H1 (cell line): ENCODE measurements at regions not wholly inside any gene's neighbourhood (a gene's known extent, or its start where the extent isn't known, plus 50 kb on each side); places are given as distances from the start of the nearest gene placed in this dataset.

Experiments
- CTCF ChIA-PET: fragments of 300-600 bp; sonication (Branson Sonifier 250); formaldehyde crosslinking; loops from one replicate; lab custom pipeline; 2021; ENCODE audit not compliant: partially characterized antibody; lab: Charles Lee
- POLR2A ChIA-PET: fragments of 300-600 bp; sonication (Branson Sonifier 250); formaldehyde crosslinking; loops from one replicate; lab custom pipeline; 2021; ENCODE audit warnings: inconsistent platforms; ENCODE audit not compliant: partially characterized antibody; lab: Charles Lee
- DNase-seq, 2 experiments: peaks; one replicate each; pipeline versions ENCODE4 v3.0.0 to v3.0.0-alpha.2; 2010 to 2022; ENCODE audit warnings: low spot score in 2 of 2, low read depth in 1 of 2, mixed read lengths in 1 of 2
- FAIRE-seq: peaks from 2 replicates; lab custom pipeline; 2011; peaks lifted over from hg19 to GRCh38; lab: Jason Lieb, UNC
- H2AFZ ChIP-seq: 2 replicates; pipeline ENCODE4 v1.8.1; 2012; ENCODE audit warnings: low read length, inconsistent platforms
- H2AK5ac ChIP-seq: 2 replicates; pipeline ENCODE4 v1.6.1; 2013; ENCODE audit warnings: low read depth, low read length
- H2BK120ac ChIP-seq: replicated peaks from 2 replicates; pipeline ENCODE3; 2013; ENCODE audit warnings: low read depth, low read length, inconsistent platforms
- H2BK12ac ChIP-seq: 2 replicates; pipeline ENCODE4 v1.6.1; 2013; ENCODE audit warnings: low read depth, low read length
- H2BK15ac ChIP-seq: 2 replicates; pipeline ENCODE4 v1.6.1; 2013; ENCODE audit warnings: low read length
- H2BK20ac ChIP-seq: 2 replicates; pipeline ENCODE4 v1.6.1; 2013; ENCODE audit warnings: low read length
- H2BK5ac ChIP-seq: 2 replicates; pipeline ENCODE4 v1.6.1; 2013; ENCODE audit warnings: low read depth, low read length
- H3K14ac ChIP-seq: 2 replicates; pipeline ENCODE4 v1.6.1; 2013; ENCODE audit warnings: inconsistent platforms; ENCODE audit not compliant: insufficient read length
- H3K18ac ChIP-seq: 2 replicates; pipeline ENCODE4 v1.6.1; 2013; ENCODE audit warnings: low read length; ENCODE audit errors: extremely low read depth
- H3K23ac ChIP-seq: 2 replicates; pipeline ENCODE4 v1.6.1; 2013; ENCODE audit warnings: inconsistent platforms; ENCODE audit not compliant: insufficient read length
- H3K23me2 ChIP-seq: 2 replicates; pipeline ENCODE4 v1.6.1; 2013; ENCODE audit warnings: low read depth, low read length
- H3K27ac ChIP-seq: 2 replicates; pipeline ENCODE4 v1.6.1; 2011; ENCODE audit warnings: low read depth, low read length, inconsistent platforms
- H3K27me3 ChIP-seq, 4 experiments: replicated peaks in 1 of 4; 1 replicate in 1 of 4; 2 replicates in 3 of 4; pipeline versions ENCODE4 v1.6.1 to v1.8.1; 2011 to 2013; ENCODE audit warnings: low read length in 3 of 4, mild to moderate bottlenecking in 3 of 4, inconsistent platforms in 2 of 4, mixed read lengths in 2 of 4, moderate library complexity in 1 of 4; ENCODE audit not compliant: control insufficient read depth in 3 of 4, insufficient read depth in 3 of 4; ENCODE audit errors: extremely low read depth in 1 of 4
- H3K36me3 ChIP-seq, 4 experiments: 2 replicates each; pipeline versions ENCODE4 v1.6.1 to v1.8.1; 2011 to 2013; ENCODE audit warnings: mild to moderate bottlenecking in 4 of 4, low read length in 3 of 4, moderate library complexity in 2 of 4, control low read depth in 1 of 4, inconsistent platforms in 1 of 4; ENCODE audit not compliant: insufficient read depth in 4 of 4, control insufficient read depth in 2 of 4
- H3K4ac ChIP-seq: replicated peaks from 2 replicates; pipeline ENCODE3; 2013; ENCODE audit warnings: low read length, low read depth, mixed read lengths, inconsistent platforms; ENCODE audit not compliant: insufficient read length
- H3K4me1 ChIP-seq, 4 experiments: replicated peaks in 1 of 4; 1 replicate in 1 of 4; 2 replicates in 3 of 4; pipeline versions ENCODE4 v1.6.1 to v1.8.1; 2011 to 2013; ENCODE audit warnings: low read length in 3 of 4, inconsistent platforms in 2 of 4, mixed read lengths in 1 of 4; ENCODE audit not compliant: insufficient read depth in 4 of 4, control insufficient read depth in 3 of 4
- H3K4me2 ChIP-seq, 2 experiments: 2 replicates each; pipeline versions ENCODE4 v1.6.1 to v1.8.1; 2011 to 2013; ENCODE audit warnings: low read depth in 2 of 2, low read length in 2 of 2, control low read depth in 1 of 2, inconsistent platforms in 1 of 2, mild to moderate bottlenecking in 1 of 2; ENCODE audit not compliant: insufficient read depth in 1 of 2
- H3K4me3 ChIP-seq, 4 experiments: fragments of 200-600, 300-600 bp in 1 of 4; sonication (generic), shearing (Covaris generic), sonication (Bioruptor Twin) in 1 of 4; 2 replicates each; pipeline versions ENCODE4 v1.5.1 to v1.8.1; 2011 to 2016; ENCODE audit warnings: low read length in 4 of 4, low read depth in 3 of 4, control low read depth in 2 of 4, inconsistent platforms in 2 of 4, mild to moderate bottlenecking in 2 of 4, mixed read lengths in 1 of 4, moderate library complexity in 1 of 4; ENCODE audit not compliant: insufficient read depth in 2 of 4; ENCODE audit errors: extremely low read depth in 1 of 4
- H3K56ac ChIP-seq: replicated peaks from 2 replicates; pipeline ENCODE3; 2013; ENCODE audit warnings: low read depth, mild to moderate bottlenecking, mixed read lengths, low read length, inconsistent platforms; ENCODE audit not compliant: insufficient read length
- H3K79me1 ChIP-seq: 2 replicates; pipeline ENCODE4 v1.6.1; 2013; ENCODE audit warnings: low read depth, low read length, control low read depth
- H3K79me2 ChIP-seq, 2 experiments: 2 replicates each; pipeline versions ENCODE4 v1.6.1 to v1.8.1; 2012 to 2013; ENCODE audit warnings: low read length in 2 of 2, mild to moderate bottlenecking in 2 of 2, inconsistent platforms in 1 of 2; ENCODE audit not compliant: insufficient read depth in 2 of 2, control insufficient read depth in 1 of 2
- H3K9ac ChIP-seq, 4 experiments: replicated peaks in 1 of 4; 1 replicate in 1 of 4; 2 replicates in 3 of 4; pipeline versions ENCODE4 v1.6.1 to v1.8.1; 2011 to 2013; ENCODE audit warnings: low read depth in 3 of 4, low read length in 3 of 4, control low read depth in 2 of 4, mild to moderate bottlenecking in 2 of 4, moderate library complexity in 2 of 4, inconsistent platforms in 1 of 4; ENCODE audit errors: extremely low read depth in 1 of 4
- H3K9me3 ChIP-seq, 2 experiments: 2 replicates each; pipeline versions ENCODE4 v1.6.1 to v1.8.1; 2012 to 2013; ENCODE audit warnings: mild to moderate bottlenecking in 2 of 2, moderate library complexity in 2 of 2, control low read depth in 1 of 2, inconsistent platforms in 1 of 2, low read depth in 1 of 2, low read length in 1 of 2, mixed read lengths in 1 of 2; ENCODE audit not compliant: insufficient read depth in 2 of 2
- H4K20me1 ChIP-seq, 2 experiments: replicated peaks in 1 of 2; 2 replicates each; pipeline versions ENCODE3 to v1.8.1; 2011 to 2013; ENCODE audit warnings: inconsistent platforms in 2 of 2, low read length in 2 of 2, mild to moderate bottlenecking in 1 of 2; ENCODE audit not compliant: insufficient read depth in 2 of 2, control insufficient read depth in 1 of 2
- H4K5ac ChIP-seq: 2 replicates; pipeline ENCODE4 v1.6.1; 2013; ENCODE audit warnings: low read length, low read depth, mixed read lengths, inconsistent platforms; ENCODE audit not compliant: insufficient read length
- H4K8ac ChIP-seq: 2 replicates; pipeline ENCODE4 v1.8.0; 2013; ENCODE audit warnings: mild to moderate bottlenecking, moderate library complexity, low read length, inconsistent platforms; ENCODE audit not compliant: insufficient read depth; ENCODE audit errors: extremely low read depth
- H4K91ac ChIP-seq: replicated peaks from 2 replicates; pipeline ENCODE3; 2013; ENCODE audit warnings: low read length, mixed read lengths, inconsistent platforms; ENCODE audit not compliant: insufficient read length
- JUND ChIP-seq: IDR thresholded peaks from 2 replicates; pipeline ENCODE4 v1.6.1; 2011; ENCODE audit warnings: mild to moderate bottlenecking, improper control_type of control experiment, low read length
- KDM4A ChIP-seq: IDR thresholded peaks from one replicate; pipeline ENCODE4 v1.7.1; 2012; ENCODE audit warnings: low read depth, mild to moderate bottlenecking, moderate library complexity, low read length, inconsistent platforms; ENCODE audit not compliant: severe bottlenecking
- SP4 ChIP-seq: IDR thresholded peaks from 2 replicates; pipeline ENCODE4 v1.6.1; 2012; ENCODE audit warnings: low read length, inconsistent platforms
- TEAD4 ChIP-seq: IDR thresholded peaks from 2 replicates; pipeline ENCODE4 v1.6.1; 2012; ENCODE audit warnings: low read depth, low read length, inconsistent platforms, mixed read lengths
- WGBS, 2 experiments: shearing (Covaris generic) in 1 of 2; methylation state at CpG; one replicate each; pipeline versions ENCODE4 v1.1.6 to v1.1.7; 2013 to 2015; ENCODE audit warnings: low lambda C conversion rate in 2 of 2, mixed read lengths in 2 of 2, inconsistent platforms in 1 of 2, low coverage in 1 of 2, missing lambda C conversion rate in 1 of 2; ENCODE audit not compliant: insufficient replicate concordance in 2 of 2, insufficient coverage in 1 of 2, insufficient read length in 1 of 2; ENCODE audit errors: extremely low coverage in 1 of 2, missing lambda C conversion rate in 1 of 2; 5-methylcytosine and 5-hydroxymethylcytosine counted together
- TF ChIP-seq, protein P1 (sequence below): IDR thresholded peaks from 2 replicates; pipeline ENCODE4 v1.6.1; 2012; ENCODE audit warnings: inconsistent platforms
- TF ChIP-seq, protein P2 (sequence below): IDR thresholded peaks from 2 replicates; pipeline ENCODE4 v1.6.1; 2011; ENCODE audit warnings: low read length, improper control_type of control experiment

DNA sequence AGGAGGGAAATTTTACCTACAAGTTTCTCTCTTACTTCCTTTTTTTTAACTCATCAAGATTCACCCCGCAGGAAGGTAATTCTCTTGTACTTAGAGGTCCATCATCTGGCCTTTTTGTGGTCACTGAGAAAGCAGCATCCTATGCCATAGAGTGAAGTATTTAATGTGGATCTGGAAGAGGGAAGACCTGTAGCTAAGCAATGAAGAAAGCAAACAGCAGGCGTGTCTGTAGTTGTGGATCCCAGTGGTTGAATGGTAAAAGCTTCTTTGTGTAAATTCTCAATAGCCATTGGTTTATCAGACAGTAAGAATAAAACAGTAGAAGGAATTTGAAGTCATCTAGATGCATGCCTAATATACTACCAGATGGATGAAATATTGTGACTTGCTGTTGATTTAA lies 196.4 kb downstream of the ANKRD7 start:
- Histone ChIP-seq H2AK5ac (no peak overlapping the region), H2BK12ac (no peak overlapping the region), H2BK20ac (no peak overlapping the region), H3K4me2 (no peak overlapping the region), H3K9ac (no peak overlapping the region), H2AFZ (0 out of 2 replicates have a peak overlapping the region, but pooled peaks have one; percentile 50), H4K5ac (no peak overlapping the region), H3K36me3 (no peaks in the 10 kb centered on the region), H3K9me3 (no peaks in the 10 kb centered on the region), H3K79me2 (no peaks in the 10 kb centered on the region), H2BK15ac (no peak overlapping the region), H2BK120ac (no peak overlapping the region), H3K4me1 (no peaks in the 10 kb centered on the region), H4K20me1 (no peaks in the 10 kb centered on the region), H3K27me3 (no peaks in the 10 kb centered on the region), H2BK5ac (no peak overlapping the region), H3K79me1 (no peaks in the 10 kb centered on the region), H3K14ac (no peak overlapping the region), H3K27ac (no peak overlapping the region), H4K91ac (no peak overlapping the region), H3K4ac (no peak overlapping the region), H3K18ac (no peak overlapping the region), H4K8ac (no peak overlapping the region), H3K4me3 (no peak overlapping the region), H3K56ac (no peak overlapping the region), H3K23ac (no peak overlapping the region), H3K23me2 (no peaks in the 10 kb centered on the region)
- ChIA-PET POLR2A (no interaction called here), CTCF (interaction anchor here (0.6 kb wide), 1 partner anchor 135 kb away, joined by 3 read pairs; no protein-coding TSS in a partner anchor)
- 94% methylated on average over 2 of the region's 2 CpGs; no CpG with 5 or more reads in 1 of the 2 experiments for WGBS, 2 experiments
- no peak for DNase-seq
- FAIRE-seq: no peak
- no peak for TF ChIP-seq SP4
- TF ChIP-seq JUND: no peak
- no peak for TF ChIP-seq KDM4A
- TF ChIP-seq, protein P1, sequence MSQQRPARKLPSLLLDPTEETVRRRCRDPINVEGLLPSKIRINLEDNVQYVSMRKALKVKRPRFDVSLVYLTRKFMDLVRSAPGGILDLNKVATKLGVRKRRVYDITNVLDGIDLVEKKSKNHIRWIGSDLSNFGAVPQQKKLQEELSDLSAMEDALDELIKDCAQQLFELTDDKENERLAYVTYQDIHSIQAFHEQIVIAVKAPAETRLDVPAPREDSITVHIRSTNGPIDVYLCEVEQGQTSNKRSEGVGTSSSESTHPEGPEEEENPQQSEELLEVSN: no peak
- TF ChIP-seq, protein P2, sequence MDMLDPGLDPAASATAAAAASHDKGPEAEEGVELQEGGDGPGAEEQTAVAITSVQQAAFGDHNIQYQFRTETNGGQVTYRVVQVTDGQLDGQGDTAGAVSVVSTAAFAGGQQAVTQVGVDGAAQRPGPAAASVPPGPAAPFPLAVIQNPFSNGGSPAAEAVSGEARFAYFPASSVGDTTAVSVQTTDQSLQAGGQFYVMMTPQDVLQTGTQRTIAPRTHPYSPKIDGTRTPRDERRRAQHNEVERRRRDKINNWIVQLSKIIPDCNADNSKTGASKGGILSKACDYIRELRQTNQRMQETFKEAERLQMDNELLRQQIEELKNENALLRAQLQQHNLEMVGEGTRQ: no peak
- no peak for TF ChIP-seq TEAD4
